Stomach smooth muscle (tissue), 2 donors: ENCODE measurements at regions not wholly inside any gene's neighbourhood (a gene's known extent, or its start where the extent isn't known, plus 50 kb on each side); places are given as distances from the start of the nearest gene placed in this dataset.
"Not testable (repeated sequence)": the region's sequence is repeated elsewhere in the genome, so short reads cannot be mapped to it uniquely, and the experiment has no call there.

Experiments used
- H3K27ac ChIP-seq: one replicate; pipeline ENCODE4 v1.7.0; 2013; ENCODE audit warnings: mild to moderate bottlenecking, low read length, inconsistent platforms
- H3K27me3 ChIP-seq, 2 donors: one replicate each; pipeline ENCODE4 v1.7.0; 2013; ENCODE audit warnings: low read length in 2 of 2; ENCODE audit not compliant: insufficient read depth in 2 of 2, control insufficient read depth in 1 of 2
- H3K36me3 ChIP-seq, 2 donors: one replicate each; pipeline ENCODE4 v1.7.0; 2013; ENCODE audit warnings: low read length in 2 of 2; ENCODE audit not compliant: control insufficient read depth in 2 of 2, insufficient read depth in 2 of 2
- H3K4me1 ChIP-seq: one replicate; pipeline ENCODE4 v1.7.0; 2013; ENCODE audit warnings: low read length; ENCODE audit not compliant: control insufficient read depth, insufficient read depth
- H3K4me3 ChIP-seq, 2 donors: one replicate each; pipeline ENCODE4 v1.7.0; 2013; ENCODE audit warnings: low read length in 2 of 2
- H3K9ac ChIP-seq, 2 donors: one replicate each; pipeline ENCODE4 v1.7.0; 2013; ENCODE audit warnings: low read length in 2 of 2, mild to moderate bottlenecking in 1 of 2
- H3K9me3 ChIP-seq, 2 donors: one replicate each; pipeline ENCODE4 v1.7.0; 2013; ENCODE audit warnings: low read length in 2 of 2; ENCODE audit not compliant: control insufficient read depth in 2 of 2
- donor health status: healthy.
- donor health status: Pancreatic carcinoma.

GRCh38 chr13:64643066-64643465 lies 2587.1 kb downstream of the PCDH9 start:
- Histone ChIP-seq H3K9ac (no peak overlapping the region), H3K27me3 (no peaks in the 10 kb centered on the region), H3K4me1 (no peaks in the 10 kb centered on the region), H3K36me3 (no peaks in the 10 kb centered on the region), H3K27ac (no peak overlapping the region), H3K4me3 (no peak overlapping the region), H3K9me3 (no peaks in the 10 kb centered on the region)

- Histone ChIP-seq H3K36me3 (no peaks in the 10 kb centered on the region), H3K4me1 (no peaks in the 10 kb centered on the region), H3K9ac (no peak overlapping the region), H3K27me3 (no peaks in the 10 kb centered on the region), H3K4me3 (no peak overlapping the region), H3K27ac (no peak overlapping the region), H3K9me3 (no peaks in the 10 kb centered on the region)
Observed at GRCh38 chr13:64640002-64640401, 2590.1 kb downstream of the PCDH9 start.

GRCh38 chr13:64639206-64639605 lies 2590.9 kb downstream of the PCDH9 start:
- Histone ChIP-seq H3K9me3 (no peaks in the 10 kb centered on the region), H3K27ac (no peak overlapping the region), H3K36me3 (no peaks in the 10 kb centered on the region), H3K4me1 (no peaks in the 10 kb centered on the region), H3K4me3 (no peak overlapping the region), H3K27me3 (no peaks in the 10 kb centered on the region), H3K9ac (no peak overlapping the region)

- no peaks in the 10 kb centered on the region for H3K4me1 ChIP-seq
- H3K36me3 ChIP-seq = no peaks in the 10 kb centered on the region
- H3K9me3 ChIP-seq = no peaks in the 10 kb centered on the region
- H3K27me3 ChIP-seq = no peaks in the 10 kb centered on the region
- H3K27ac ChIP-seq = no peak overlapping the region
- H3K4me3 ChIP-seq = no peak overlapping the region
- H3K9ac ChIP-seq = no peak overlapping the region
Observed at GRCh38 chr13:64633948-64634347, 2596.2 kb downstream of the PCDH9 start.

- Histone ChIP-seq H3K27ac (no peak overlapping the region), H3K36me3 (no peaks in the 10 kb centered on the region), H3K4me1 (no peaks in the 10 kb centered on the region), H3K9me3 (no peaks in the 10 kb centered on the region), H3K27me3 (no peaks in the 10 kb centered on the region), H3K9ac (no peak overlapping the region), H3K4me3 (no peak overlapping the region)
Observed at GRCh38 chr13:64627654-64628053, 2602.5 kb downstream of the PCDH9 start.

- H3K9ac ChIP-seq = no peak overlapping the region
Observed at GRCh38 chr13:64626105-64626504, 2604.0 kb downstream of the PCDH9 start.

GRCh38 chr13:64617231-64617630 lies 2612.9 kb downstream of the PCDH9 start:
- Histone ChIP-seq H3K27ac (no peak overlapping the region), H3K36me3 (no peaks in the 10 kb centered on the region), H3K4me1 (no peaks in the 10 kb centered on the region), H3K4me3 (no peak overlapping the region), H3K9me3 (no peaks in the 10 kb centered on the region), H3K9ac (no peak overlapping the region), H3K27me3 (no peaks in the 10 kb centered on the region)

More at GRCh38 chr13:64626105-64626504, 2604.0 kb downstream of the PCDH9 start:
- no peaks in the 10 kb centered on the region for H3K27me3 ChIP-seq
- no peak overlapping the region for H3K4me3 ChIP-seq
- no peak overlapping the region for H3K27ac ChIP-seq
- no peaks in the 10 kb centered on the region for H3K36me3 ChIP-seq
- no peaks in the 10 kb centered on the region for H3K4me1 ChIP-seq
- H3K9me3 ChIP-seq = no peaks in the 10 kb centered on the region

GRCh38 chr13:64591971-64592370 lies 2638.2 kb downstream of the PCDH9 start:
- H3K27ac ChIP-seq = no peak overlapping the region
- H3K9me3 ChIP-seq = no peaks in the 10 kb centered on the region
- H3K9ac ChIP-seq = no peak overlapping the region
- no peak overlapping the region for H3K4me3 ChIP-seq
- H3K4me1 ChIP-seq = no peaks in the 10 kb centered on the region
- no peaks in the 10 kb centered on the region for H3K27me3 ChIP-seq
- no peaks in the 10 kb centered on the region for H3K36me3 ChIP-seq

- Histone ChIP-seq H3K9ac (no peak overlapping the region), H3K9me3 (no peaks in the 10 kb centered on the region), H3K4me3 (no peak overlapping the region), H3K4me1 (no peaks in the 10 kb centered on the region), H3K27ac (no peak overlapping the region), H3K36me3 (no peaks in the 10 kb centered on the region), H3K27me3 (no peaks in the 10 kb centered on the region)
Observed at GRCh38 chr13:64579331-64579730, 2650.8 kb downstream of the PCDH9 start.

- Histone ChIP-seq H3K4me3 (no peak overlapping the region), H3K9me3 (no peaks in the 10 kb centered on the region), H3K27ac (no peak overlapping the region), H3K9ac (no peak overlapping the region), H3K27me3 (no peaks in the 10 kb centered on the region), H3K4me1 (no peaks in the 10 kb centered on the region), H3K36me3 (no peaks in the 10 kb centered on the region)
Observed at GRCh38 chr13:64568748-64569147, 2661.4 kb downstream of the PCDH9 start.

GRCh38 chr13:64558031-64558430 lies 2672.1 kb downstream of the PCDH9 start:
- H3K9me3 ChIP-seq, H3K4me3 ChIP-seq, H3K4me1 ChIP-seq, H3K27me3 ChIP-seq, H3K9ac ChIP-seq, H3K27ac ChIP-seq, H3K36me3 ChIP-seq: not testable (repeated sequence)
